Right lobe of liver (tissue), 4 donors: ENCODE measurements at regions not wholly inside any gene's neighbourhood (a gene's known extent, or its start where the extent isn't known, plus 50 kb on each side); places are given as distances from the start of the nearest gene placed in this dataset.

Experiments used
- POLR2A ChIP-seq: fragments of 450-650 bp; IDR thresholded peaks from one replicate; pipeline ENCODE4 v1.6.1; 2017; ENCODE audit warnings: antibody characterized with exemption, mild to moderate bottlenecking
- TF ChIP-seq, protein P1 (sequence below), 4 donors: fragments of 200-600 bp in 3 of 4; fragments of 450-650 bp in 1 of 4; IDR thresholded peaks; one replicate each; pipeline versions ENCODE4 v1.5.1 to v1.8.0; 2016 to 2022; ENCODE audit warnings: antibody characterized with exemption in 4 of 4, mild to moderate bottlenecking in 2 of 4
- donor health status: DM: no; HTN: no; CAD: no.
- donor health status: DM: no; HTN: no; CAD: no.
- donor health status: DM: no; HTN: yes; CAD: no.

DNA sequence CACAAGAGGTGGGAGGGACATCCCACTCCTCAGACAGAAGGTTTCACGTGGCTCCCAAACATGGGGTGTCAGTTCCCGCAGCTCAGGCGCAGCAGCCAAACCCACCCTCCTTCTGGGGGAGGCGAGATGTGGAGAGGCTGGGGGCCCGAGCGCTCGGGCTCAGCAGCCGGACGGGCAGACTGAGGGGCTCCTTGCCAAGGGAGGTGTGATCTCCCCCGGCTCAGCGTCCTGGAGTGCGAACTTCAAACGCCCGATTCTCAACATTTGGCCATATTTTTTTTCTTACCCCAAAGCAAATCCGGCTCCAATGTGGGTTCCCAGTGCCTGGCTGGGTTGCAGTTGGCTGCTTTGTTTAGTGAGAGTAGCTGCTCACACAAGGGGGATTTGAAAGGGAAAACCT is 477.9 kb downstream of the MN1 start:
- TF ChIP-seq, protein P1, sequence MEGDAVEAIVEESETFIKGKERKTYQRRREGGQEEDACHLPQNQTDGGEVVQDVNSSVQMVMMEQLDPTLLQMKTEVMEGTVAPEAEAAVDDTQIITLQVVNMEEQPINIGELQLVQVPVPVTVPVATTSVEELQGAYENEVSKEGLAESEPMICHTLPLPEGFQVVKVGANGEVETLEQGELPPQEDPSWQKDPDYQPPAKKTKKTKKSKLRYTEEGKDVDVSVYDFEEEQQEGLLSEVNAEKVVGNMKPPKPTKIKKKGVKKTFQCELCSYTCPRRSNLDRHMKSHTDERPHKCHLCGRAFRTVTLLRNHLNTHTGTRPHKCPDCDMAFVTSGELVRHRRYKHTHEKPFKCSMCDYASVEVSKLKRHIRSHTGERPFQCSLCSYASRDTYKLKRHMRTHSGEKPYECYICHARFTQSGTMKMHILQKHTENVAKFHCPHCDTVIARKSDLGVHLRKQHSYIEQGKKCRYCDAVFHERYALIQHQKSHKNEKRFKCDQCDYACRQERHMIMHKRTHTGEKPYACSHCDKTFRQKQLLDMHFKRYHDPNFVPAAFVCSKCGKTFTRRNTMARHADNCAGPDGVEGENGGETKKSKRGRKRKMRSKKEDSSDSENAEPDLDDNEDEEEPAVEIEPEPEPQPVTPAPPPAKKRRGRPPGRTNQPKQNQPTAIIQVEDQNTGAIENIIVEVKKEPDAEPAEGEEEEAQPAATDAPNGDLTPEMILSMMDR (IDR thresholded peaks at IDR 0.05) = no peak
- no peak for TF ChIP-seq POLR2A
